ENCODE measurements at regions not wholly inside any gene's neighbourhood (a gene's known extent, or its start where the extent isn't known, plus 50 kb on each side); places are given as distances from the start of the nearest gene placed in this dataset.

GRCh38 chr6:90807791-90808701, 221.2 kb upstream of the MAP3K7 start:
- Histone ChIP-seq H3K27ac (no peak overlapping the region), H3K9me3 (no peaks in the 10 kb centered on the region), H3K36me3 (ENCODE audit: insufficient read depth in 1 of 2, low read depth in 1 of 2) (no peaks in the 10 kb centered on the region), H3K4me1 (no peaks in the 10 kb centered on the region), H3K4me3 (no peak overlapping the region), H3K27me3 (ENCODE audit: insufficient read depth in 3 of 3, low read length in 2 of 3) (no peaks in the 10 kb centered on the region)
- intact Hi-C loops (cut with DNase I) = no loop called here
- no peak for ATAC-seq
- DNase-seq = no peak
- TF ChIP-seq CTCF (IDR thresholded peaks at IDR 0.05) = no peak
- WGBS, 3 donors = 48 to 62% (median 60%) methylated on average over 6 of the region's 6 CpGs

GRCh38 chr6:90805619-90806155, 218.8 kb upstream of the MAP3K7 start:
- ATAC-seq = no peak
- no peak overlapping the region for H3K27ac ChIP-seq
- 15 to 34% (median 18%) methylated on average over 1 of the region's 1 CpG for WGBS, 3 donors

GRCh38 chr6:90803956-90804355, 217.1 kb upstream of the MAP3K7 start:
- peaks cover 0 to 2% (median 0%) of the 10 kb centered on the region in 3 donors for H3K27me3 ChIP-seq (ENCODE audit: insufficient read depth in 3 of 3, low read length in 2 of 3)
- no peak for ATAC-seq
- H3K27ac ChIP-seq = no peak overlapping the region
- H3K36me3 ChIP-seq (ENCODE audit: insufficient read depth in 1 of 2, low read depth in 1 of 2) = no peaks in the 10 kb centered on the region
- intact Hi-C loops (cut with DNase I) = no loop called here
- WGBS, 3 donors = 50 to 66% (median 62%) methylated on average over 2 of the region's 2 CpGs
- no peaks in the 10 kb centered on the region for H3K9me3 ChIP-seq
- H3K4me1 ChIP-seq = no peaks in the 10 kb centered on the region
- TF ChIP-seq CTCF (IDR thresholded peaks at IDR 0.05) = no peak
- H3K4me3 ChIP-seq = no peak overlapping the region
- DNase-seq = no peak

More at GRCh38 chr6:90805619-90806155, 218.8 kb upstream of the MAP3K7 start:
- no peaks in the 10 kb centered on the region for H3K9me3 ChIP-seq
- H3K27me3 ChIP-seq (ENCODE audit: insufficient read depth in 3 of 3, low read length in 2 of 3) = peaks cover 0 to 2% (median 0%) of the 10 kb centered on the region in 3 donors
- no peaks in the 10 kb centered on the region for H3K4me1 ChIP-seq
- intact Hi-C loops (cut with DNase I) = no loop called here
- H3K36me3 ChIP-seq (ENCODE audit: insufficient read depth in 1 of 2, low read depth in 1 of 2) = no peaks in the 10 kb centered on the region
- no peak for DNase-seq
- no peak for TF ChIP-seq CTCF (IDR thresholded peaks at IDR 0.05)
- no peak overlapping the region for H3K4me3 ChIP-seq

GRCh38 chr6:90795078-90795477, 208.2 kb upstream of the MAP3K7 start:
- no peak overlapping the region for H3K27ac ChIP-seq
- H3K27me3 ChIP-seq (ENCODE audit: insufficient read depth in 3 of 3, low read length in 2 of 3) = no peaks in the 10 kb centered on the region
- DNase-seq (no peak), ATAC-seq (no peak)
- WGBS, 3 donors = 96 to 97% (median 96%) methylated on average over 2 of the region's 2 CpGs
- intact Hi-C loops (cut with DNase I) = no loop called here
- TF ChIP-seq CTCF (IDR thresholded peaks at IDR 0.05) = no peak
- H3K9me3 ChIP-seq = no peaks in the 10 kb centered on the region
- no peaks in the 10 kb centered on the region for H3K36me3 ChIP-seq (ENCODE audit: insufficient read depth in 1 of 2, low read depth in 1 of 2)
- no peak overlapping the region for H3K4me3 ChIP-seq
- H3K4me1 ChIP-seq = no peaks in the 10 kb centered on the region
